ENCODE measurements at regions not wholly inside any gene's neighbourhood (a gene's known extent, or its start where the extent isn't known, plus 50 kb on each side); places are given as distances from the start of the nearest gene placed in this dataset.
"Not testable (repeated sequence)": the region's sequence is repeated elsewhere in the genome, so short reads cannot be mapped to it uniquely, and the experiment has no call there.

DNA sequence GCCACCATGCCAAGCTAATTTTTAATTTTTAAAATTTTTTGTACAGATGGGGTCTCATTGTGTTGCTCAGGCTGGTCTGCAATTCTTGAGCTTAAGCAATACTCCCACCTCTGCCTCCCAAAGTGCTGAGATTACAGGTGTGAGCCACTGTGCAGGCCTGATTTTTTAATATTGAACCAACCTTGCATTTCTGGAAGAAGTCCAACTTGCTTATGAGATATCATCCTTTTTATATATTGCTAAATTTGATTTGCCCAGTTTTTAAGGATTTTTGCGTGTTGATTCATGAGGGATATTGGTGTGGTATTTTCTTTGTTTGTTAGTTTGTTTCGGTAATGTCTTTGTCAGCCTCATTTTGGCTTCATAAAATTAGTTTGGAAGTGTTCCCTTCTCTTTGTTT, 196.4 kb downstream of the SEC14L1 start:
- Mint-ChIP-seq H3K36me3 (ENCODE audit: low read depth) (peaks cover 12% of the 10 kb centered on the region), H3K9me3 (peaks cover 37% of the 10 kb centered on the region), H3K4me3 (no peak overlapping the region), H3K27ac (no peak overlapping the region), H3K27me3 (ENCODE audit: low read depth, poor library complexity) (no peaks in the 10 kb centered on the region), H3K4me1 (no peaks in the 10 kb centered on the region)
- no peak for DNase-seq
- TF ChIP-seq, protein P1, sequence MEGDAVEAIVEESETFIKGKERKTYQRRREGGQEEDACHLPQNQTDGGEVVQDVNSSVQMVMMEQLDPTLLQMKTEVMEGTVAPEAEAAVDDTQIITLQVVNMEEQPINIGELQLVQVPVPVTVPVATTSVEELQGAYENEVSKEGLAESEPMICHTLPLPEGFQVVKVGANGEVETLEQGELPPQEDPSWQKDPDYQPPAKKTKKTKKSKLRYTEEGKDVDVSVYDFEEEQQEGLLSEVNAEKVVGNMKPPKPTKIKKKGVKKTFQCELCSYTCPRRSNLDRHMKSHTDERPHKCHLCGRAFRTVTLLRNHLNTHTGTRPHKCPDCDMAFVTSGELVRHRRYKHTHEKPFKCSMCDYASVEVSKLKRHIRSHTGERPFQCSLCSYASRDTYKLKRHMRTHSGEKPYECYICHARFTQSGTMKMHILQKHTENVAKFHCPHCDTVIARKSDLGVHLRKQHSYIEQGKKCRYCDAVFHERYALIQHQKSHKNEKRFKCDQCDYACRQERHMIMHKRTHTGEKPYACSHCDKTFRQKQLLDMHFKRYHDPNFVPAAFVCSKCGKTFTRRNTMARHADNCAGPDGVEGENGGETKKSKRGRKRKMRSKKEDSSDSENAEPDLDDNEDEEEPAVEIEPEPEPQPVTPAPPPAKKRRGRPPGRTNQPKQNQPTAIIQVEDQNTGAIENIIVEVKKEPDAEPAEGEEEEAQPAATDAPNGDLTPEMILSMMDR (IDR thresholded peaks at IDR 0.05) = no peak

DNA sequence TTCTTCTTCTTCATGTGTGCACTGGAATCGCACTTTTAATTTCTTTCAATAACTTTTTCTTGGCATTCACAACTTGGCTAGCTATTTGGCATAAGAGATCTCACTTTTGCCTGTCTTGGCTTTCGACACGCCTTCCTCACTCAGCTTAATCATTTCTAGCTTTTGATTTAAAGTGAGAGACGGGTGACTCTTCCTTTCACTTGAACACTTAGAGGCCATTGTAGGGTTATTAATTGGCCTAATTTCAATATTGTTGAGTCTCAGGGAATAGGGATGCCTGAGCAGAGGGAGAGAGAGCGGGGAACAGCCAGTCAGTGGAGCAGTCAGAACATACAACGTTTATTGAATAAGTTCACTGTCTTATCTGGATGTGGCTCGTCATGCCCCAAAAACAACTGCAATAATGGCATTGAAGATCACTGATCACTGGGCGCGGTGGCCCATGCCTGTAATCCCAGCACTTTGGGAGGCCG, 200.3 kb downstream of the SEC14L1 start:
- peaks cover 48% of the 10 kb centered on the region for H3K9me3 Mint-ChIP-seq
- H3K4me1 Mint-ChIP-seq = peaks cover 5% of the 10 kb centered on the region
- no peak overlapping the region for H3K4me3 Mint-ChIP-seq
- no peak overlapping the region for H3K27ac Mint-ChIP-seq
- DNase-seq = no peak
- TF ChIP-seq, protein P1 (IDR thresholded peaks at IDR 0.05) = no peak
- H3K36me3 Mint-ChIP-seq (ENCODE audit: low read depth) = peaks cover 22% of the 10 kb centered on the region
- peaks cover 3% of the 10 kb centered on the region for H3K27me3 Mint-ChIP-seq (ENCODE audit: low read depth, poor library complexity)

DNA sequence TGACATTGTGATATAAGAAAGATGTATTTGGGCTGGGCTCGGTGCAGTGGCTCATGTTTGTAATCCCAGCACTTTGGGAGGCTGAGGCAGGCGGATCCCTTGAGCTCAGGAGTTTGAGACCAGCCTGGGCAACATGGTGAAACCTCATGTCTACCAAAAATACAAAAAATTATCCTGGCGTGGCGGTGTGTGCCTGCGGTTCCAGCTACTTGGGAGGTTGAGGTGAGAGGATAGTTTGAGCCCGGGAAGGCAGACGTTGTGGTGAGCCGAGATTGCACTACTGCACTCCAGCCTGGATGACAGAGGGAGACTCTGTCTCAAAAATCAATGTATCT, 201.9 kb downstream of the SEC14L1 start:
- Mint-ChIP-seq H3K9me3 (peaks cover 33% of the 10 kb centered on the region), H3K36me3 (ENCODE audit: low read depth) (peaks cover 12% of the 10 kb centered on the region)
- not testable (repeated sequence) for H3K4me3 Mint-ChIP-seq; H3K4me1 Mint-ChIP-seq; DNase-seq; H3K27ac Mint-ChIP-seq; H3K27me3 Mint-ChIP-seq (ENCODE audit: low read depth, poor library complexity)

DNA sequence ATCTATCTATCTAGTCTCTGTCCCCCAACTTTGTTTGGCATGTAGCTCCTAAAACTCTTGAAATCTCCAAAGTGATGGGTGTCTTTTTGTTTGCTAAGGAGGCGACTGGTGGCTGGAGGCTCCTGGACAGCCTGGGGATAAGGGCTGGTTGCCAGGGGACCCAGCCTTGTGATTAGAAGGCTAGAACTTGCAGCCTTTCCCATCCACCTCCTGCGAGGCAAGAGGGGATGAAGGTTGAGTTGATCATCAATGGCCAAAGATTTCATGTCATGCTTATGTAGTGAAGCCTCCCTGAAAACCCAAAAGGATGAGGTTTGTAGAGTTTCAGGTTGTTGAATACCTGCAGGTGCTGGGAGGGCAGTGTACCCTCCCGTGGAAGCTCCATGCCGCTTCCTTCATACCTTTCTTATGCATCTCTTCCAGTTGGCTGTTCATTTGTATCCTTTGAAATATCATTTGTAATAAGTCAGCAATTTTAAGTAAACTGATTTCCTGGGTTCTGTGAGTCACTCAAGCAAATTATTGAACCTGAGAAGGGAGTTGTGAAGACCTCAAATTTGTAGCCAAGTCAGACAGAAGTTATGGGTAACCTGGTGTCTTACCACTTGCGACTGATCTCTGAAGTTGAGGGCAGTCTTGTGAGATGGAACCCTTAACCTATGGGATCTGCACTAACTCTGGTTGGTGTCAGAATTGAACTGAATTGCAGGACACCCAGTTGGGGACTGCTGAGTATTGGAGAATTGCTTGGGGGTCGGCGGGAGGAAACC, 202.4 kb downstream of the SEC14L1 start:
- TF ChIP-seq, protein P1 (IDR thresholded peaks at IDR 0.05) = no peak
- no peak for DNase-seq
- H3K27me3 Mint-ChIP-seq (ENCODE audit: low read depth, poor library complexity) = peaks cover 3% of the 10 kb centered on the region
- no peak overlapping the region for H3K4me3 Mint-ChIP-seq
- peaks cover 31% of the 10 kb centered on the region for H3K9me3 Mint-ChIP-seq
- H3K4me1 Mint-ChIP-seq = peaks cover 5% of the 10 kb centered on the region
- no peak overlapping the region for H3K27ac Mint-ChIP-seq
- peaks cover 10% of the 10 kb centered on the region for H3K36me3 Mint-ChIP-seq (ENCODE audit: low read depth)

DNA sequence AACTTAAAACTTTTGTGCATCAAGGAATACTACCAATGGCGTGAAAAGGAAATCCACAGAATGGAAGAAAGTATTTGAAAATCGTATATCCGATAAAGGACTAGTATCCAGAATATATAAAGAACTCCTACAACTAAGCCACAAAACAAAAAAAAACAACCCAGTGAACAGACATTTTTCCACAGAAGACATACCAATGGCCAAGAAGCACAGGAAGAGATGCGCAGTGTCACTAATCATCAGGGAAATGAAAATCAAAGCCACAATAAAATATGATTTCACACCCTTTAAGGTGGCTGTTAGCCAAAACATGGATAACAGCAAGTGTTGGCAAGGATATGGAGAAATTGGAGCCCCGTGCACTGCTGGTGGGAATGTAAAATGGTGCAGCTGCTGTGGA, 203.3 kb downstream of the SEC14L1 start:
- DNase-seq = no peak
- H3K4me3 Mint-ChIP-seq = no peak overlapping the region
- peaks cover 5% of the 10 kb centered on the region for H3K4me1 Mint-ChIP-seq
- no peak overlapping the region for H3K27ac Mint-ChIP-seq
- TF ChIP-seq, protein P1 (IDR thresholded peaks at IDR 0.05) = no peak
- peaks cover 3% of the 10 kb centered on the region for H3K27me3 Mint-ChIP-seq (ENCODE audit: low read depth, poor library complexity)
- H3K9me3 Mint-ChIP-seq = peaks cover 28% of the 10 kb centered on the region
- peaks cover 10% of the 10 kb centered on the region for H3K36me3 Mint-ChIP-seq (ENCODE audit: low read depth)

DNA sequence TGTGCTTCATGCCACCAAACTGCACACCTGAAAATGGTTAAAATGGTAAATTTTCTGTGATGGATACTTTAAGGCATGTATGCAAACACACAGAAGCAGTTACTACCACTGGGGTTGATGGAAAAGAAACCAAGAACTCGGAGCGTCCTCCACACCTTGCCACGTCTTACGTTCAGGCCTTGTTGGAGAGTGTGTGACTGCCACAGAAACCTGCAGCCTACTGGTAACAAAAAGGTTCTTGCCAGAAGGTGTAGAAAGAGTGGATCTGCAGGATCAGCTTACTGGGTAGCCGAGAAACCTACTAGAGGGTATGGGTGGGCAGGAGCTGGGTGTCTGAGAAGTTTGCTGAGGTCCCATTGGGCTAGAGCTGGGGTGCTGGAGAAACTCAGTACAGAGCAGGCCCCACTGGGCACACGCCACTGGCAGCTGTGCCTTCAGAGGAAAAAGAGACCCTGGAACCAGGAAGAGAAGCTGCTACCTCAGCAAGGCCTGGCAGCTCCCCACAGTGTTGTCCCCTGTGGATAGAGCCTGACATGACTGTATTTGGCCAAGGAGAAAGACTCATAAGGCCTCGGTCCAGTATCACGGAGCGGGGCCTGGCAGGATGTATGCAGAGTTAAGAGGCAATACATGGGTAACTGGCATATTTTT, 204.6 kb downstream of the SEC14L1 start:
- DNase-seq = no peak
- TF ChIP-seq, protein P1 (IDR thresholded peaks at IDR 0.05) = no peak
- peaks cover 31% of the 10 kb centered on the region for H3K9me3 Mint-ChIP-seq
- H3K4me1 Mint-ChIP-seq = peaks cover 9% of the 10 kb centered on the region
- no peak overlapping the region for H3K4me3 Mint-ChIP-seq
- peaks cover 10% of the 10 kb centered on the region for H3K36me3 Mint-ChIP-seq (ENCODE audit: low read depth)
- peaks cover 9% of the 10 kb centered on the region for H3K27me3 Mint-ChIP-seq (ENCODE audit: low read depth, poor library complexity)
- H3K27ac Mint-ChIP-seq = no peak overlapping the region
